ENCODE measurements at regions not wholly inside any gene's neighbourhood (a gene's known extent, or its start where the extent isn't known, plus 50 kb on each side); places are given as distances from the start of the nearest gene placed in this dataset.

DNA sequence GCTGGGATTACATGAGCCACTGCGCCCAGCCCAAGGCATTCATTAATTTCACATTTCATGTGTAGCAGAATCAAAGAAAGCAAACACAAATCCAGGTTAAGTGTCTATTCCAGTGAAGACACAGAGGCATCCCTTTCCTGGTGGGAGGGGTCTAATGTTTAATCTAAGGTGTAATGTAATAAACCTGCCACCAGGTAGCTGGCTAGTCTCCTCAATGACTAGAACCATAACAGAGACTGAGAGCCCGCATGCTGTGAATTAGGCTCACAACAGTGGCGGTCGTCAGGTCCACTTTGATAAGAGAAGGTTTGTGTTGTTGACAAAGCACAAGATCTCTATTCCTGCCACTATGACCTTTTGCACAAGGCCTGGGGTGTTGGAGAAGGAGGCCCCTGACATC is 64.2 kb upstream of the ADA2 start:
- BruUV-seq (replicated peaks), result no TSS peak
- no peak overlapping the region for H2BK120ac ChIP-seq (ENCODE audit: low read depth, low read length)
- H3K36me3 ChIP-seq (ENCODE audit: control insufficient read depth, insufficient read depth, low read length), result no peaks in the 10 kb centered on the region
- no peak overlapping the region for H3K27ac ChIP-seq (ENCODE audit: insufficient read depth, low read length)
- no peak for TF ChIP-seq CEBPB (IDR thresholded peaks at IDR 0.05; ENCODE audit: low read depth, low read length)
- TF ChIP-seq CHD1 (IDR thresholded peaks at IDR 0.05; ENCODE audit: low read depth, low read length), result no peak
- TF ChIP-seq MAFK (IDR thresholded peaks at IDR 0.05; ENCODE audit: low read depth, low read length), result no peak
- TF ChIP-seq BHLHE40 (IDR thresholded peaks at IDR 0.05; ENCODE audit: low read depth, low read length), result no peak
- TF ChIP-seq, protein P1, sequence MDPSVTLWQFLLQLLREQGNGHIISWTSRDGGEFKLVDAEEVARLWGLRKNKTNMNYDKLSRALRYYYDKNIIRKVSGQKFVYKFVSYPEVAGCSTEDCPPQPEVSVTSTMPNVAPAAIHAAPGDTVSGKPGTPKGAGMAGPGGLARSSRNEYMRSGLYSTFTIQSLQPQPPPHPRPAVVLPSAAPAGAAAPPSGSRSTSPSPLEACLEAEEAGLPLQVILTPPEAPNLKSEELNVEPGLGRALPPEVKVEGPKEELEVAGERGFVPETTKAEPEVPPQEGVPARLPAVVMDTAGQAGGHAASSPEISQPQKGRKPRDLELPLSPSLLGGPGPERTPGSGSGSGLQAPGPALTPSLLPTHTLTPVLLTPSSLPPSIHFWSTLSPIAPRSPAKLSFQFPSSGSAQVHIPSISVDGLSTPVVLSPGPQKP (IDR thresholded peaks at IDR 0.05; ENCODE audit: borderline replicate concordance, low read depth, low read length), result no peak
- TF ChIP-seq FOS (IDR thresholded peaks at IDR 0.05; ENCODE audit: low read depth, low read length), result no peak
- TF ChIP-seq RAD21 (IDR thresholded peaks at IDR 0.05; ENCODE audit: low read length), result no peak
- no peak for TF ChIP-seq MAZ (IDR thresholded peaks at IDR 0.05; ENCODE audit: borderline replicate concordance, low read depth, low read length)
- TF ChIP-seq POLR2A (IDR thresholded peaks at IDR 0.05; ENCODE audit: low read depth, low read length), result no peak
- TF ChIP-seq, protein P2, sequence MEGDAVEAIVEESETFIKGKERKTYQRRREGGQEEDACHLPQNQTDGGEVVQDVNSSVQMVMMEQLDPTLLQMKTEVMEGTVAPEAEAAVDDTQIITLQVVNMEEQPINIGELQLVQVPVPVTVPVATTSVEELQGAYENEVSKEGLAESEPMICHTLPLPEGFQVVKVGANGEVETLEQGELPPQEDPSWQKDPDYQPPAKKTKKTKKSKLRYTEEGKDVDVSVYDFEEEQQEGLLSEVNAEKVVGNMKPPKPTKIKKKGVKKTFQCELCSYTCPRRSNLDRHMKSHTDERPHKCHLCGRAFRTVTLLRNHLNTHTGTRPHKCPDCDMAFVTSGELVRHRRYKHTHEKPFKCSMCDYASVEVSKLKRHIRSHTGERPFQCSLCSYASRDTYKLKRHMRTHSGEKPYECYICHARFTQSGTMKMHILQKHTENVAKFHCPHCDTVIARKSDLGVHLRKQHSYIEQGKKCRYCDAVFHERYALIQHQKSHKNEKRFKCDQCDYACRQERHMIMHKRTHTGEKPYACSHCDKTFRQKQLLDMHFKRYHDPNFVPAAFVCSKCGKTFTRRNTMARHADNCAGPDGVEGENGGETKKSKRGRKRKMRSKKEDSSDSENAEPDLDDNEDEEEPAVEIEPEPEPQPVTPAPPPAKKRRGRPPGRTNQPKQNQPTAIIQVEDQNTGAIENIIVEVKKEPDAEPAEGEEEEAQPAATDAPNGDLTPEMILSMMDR (conservative IDR thresholded peaks at IDR 0.05; ENCODE audit: low read depth, low read length), result no peak
- no peak for TF ChIP-seq SMC3 (IDR thresholded peaks at IDR 0.05; ENCODE audit: low read depth, low read length)
- TF ChIP-seq RCOR1 (IDR thresholded peaks at IDR 0.05; ENCODE audit: insufficient replicate concordance, low read length), result no peak
- TF ChIP-seq NFE2L2 (IDR thresholded peaks at IDR 0.05; ENCODE audit: low read depth, low read length), result no peak
- no peak for TF ChIP-seq RFX5 (IDR thresholded peaks at IDR 0.05; ENCODE audit: low read depth, low read length)
- no peak for TF ChIP-seq MXI1 (IDR thresholded peaks at IDR 0.05; ENCODE audit: borderline replicate concordance, low read depth, low read length)
- no peaks in the 10 kb centered on the region for H3K9me1 ChIP-seq (ENCODE audit: insufficient read depth, low read length)
- H2BK5ac ChIP-seq (ENCODE audit: low read depth, low read length, poor library complexity, severe bottlenecking), result no peak overlapping the region
- no peaks in the 10 kb centered on the region for H3K4me1 ChIP-seq (ENCODE audit: control insufficient read depth, insufficient read depth, low read length)
- no peaks in the 10 kb centered on the region for H3K27me3 ChIP-seq (ENCODE audit: control insufficient read depth, insufficient read depth, low read length)
- no peaks in the 10 kb centered on the region for H3K9me3 ChIP-seq (ENCODE audit: control insufficient read depth, insufficient read depth, low read length)
- no peak overlapping the region for H4K91ac ChIP-seq (ENCODE audit: insufficient read depth, low read depth, low read length)
- H3K14ac ChIP-seq (replicated peaks; ENCODE audit: low read depth, low read length), result no peak overlapping the region
- H3K9ac ChIP-seq (ENCODE audit: low read depth, low read length), result no peak overlapping the region
- H2AK9ac ChIP-seq (replicated peaks; ENCODE audit: low read depth, low read length, poor library complexity), result no peak overlapping the region
- no peak overlapping the region for H3K56ac ChIP-seq (ENCODE audit: extremely low read depth, insufficient read depth, low read length)
- no peak overlapping the region for H4K5ac ChIP-seq (ENCODE audit: low read depth, low read length)
- no peak overlapping the region for H2AK5ac ChIP-seq (ENCODE audit: low read depth, low read length)
- H2BK20ac ChIP-seq (ENCODE audit: low read depth, low read length), result no peak overlapping the region
- ChIA-PET CTCF (no interaction called here), POLR2A (ENCODE audit: unreplicated experiment) (no interaction called here)
- H4K8ac ChIP-seq (ENCODE audit: low read depth in 2 of 2, low read length in 2 of 2), result no peak overlapping the region
- no peak for DNase-seq
- H3K23ac ChIP-seq (ENCODE audit: low read depth, low read length), result no peak overlapping the region
- H2AFZ ChIP-seq (replicated peaks; ENCODE audit: low read length, poor library complexity), result no peak overlapping the region
- WGBS, 2 experiments (ENCODE audit: extremely low coverage in 2 of 2, insufficient read length in 1 of 2), result no CpG with 5 or more reads among the region's 4 CpGs
- no peaks in the 10 kb centered on the region for H3K79me1 ChIP-seq (ENCODE audit: low read depth in 1 of 2, low read length in 2 of 2)
- intact Hi-C loops (cut with micrococcal nuclease), result no loop called here
- H2BK15ac ChIP-seq (ENCODE audit: low read depth, low read length), result no peak overlapping the region
- H4K20me1 ChIP-seq (ENCODE audit: insufficient read depth, low read length), result no peaks in the 10 kb centered on the region
- in situ Hi-C loops (cut with MboI; ENCODE audit: low sequenced_read_pairs), result no loop called here
- no peak overlapping the region for H3K4ac ChIP-seq (ENCODE audit: low read depth, low read length)
- H3K18ac ChIP-seq (ENCODE audit: low read depth, low read length), result no peak overlapping the region
- no peak overlapping the region for H3K4me3 ChIP-seq (ENCODE audit: insufficient read depth, low read depth, low read length)
- dilution Hi-C loops (cut with HindIII; ENCODE audit: low sequenced_read_pairs, unreplicated experiment), result no loop called here
- ATAC-seq (ENCODE audit: low read depth), result no peak
- no peak overlapping the region for H3K4me2 ChIP-seq (ENCODE audit: low read depth, low read length)

Measured in IMR-90 (cell line).